ENCODE measurements at regions not wholly inside any gene's neighbourhood (a gene's known extent, or its start where the extent isn't known, plus 50 kb on each side); places are given as distances from the start of the nearest gene placed in this dataset.

DNA sequence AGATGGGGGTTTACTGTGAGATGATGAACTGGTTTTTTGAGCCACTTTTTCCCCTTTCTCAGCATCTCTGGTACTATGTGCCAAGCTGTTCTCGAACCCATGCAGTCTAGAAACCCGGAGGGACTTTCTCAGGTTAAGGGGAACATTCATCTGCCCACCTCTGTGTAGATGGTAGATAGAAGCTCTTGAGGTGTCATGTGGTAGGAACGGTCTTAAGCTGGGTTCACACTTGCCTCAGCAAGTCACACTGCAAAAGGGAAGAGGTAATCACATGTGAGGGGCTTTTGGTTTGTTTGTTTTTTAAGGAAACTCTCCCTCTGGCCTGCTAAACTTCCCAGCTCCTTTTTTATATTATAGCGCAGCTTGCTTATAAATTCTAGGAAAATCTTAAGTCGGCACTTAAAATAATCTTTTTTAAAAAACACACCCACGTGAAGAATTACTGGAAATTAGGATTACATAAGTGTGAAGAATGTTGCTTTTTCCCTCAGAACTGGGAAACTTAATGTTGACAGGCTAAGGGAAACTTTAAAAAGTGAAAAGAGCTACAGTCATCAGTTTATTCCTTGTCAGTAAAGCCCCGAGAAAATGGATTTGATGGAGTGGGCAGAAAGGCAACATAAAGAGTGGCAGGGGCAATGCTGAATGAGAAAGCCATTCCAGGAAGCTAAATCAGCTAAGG is 430.3 kb downstream of the ARHGEF28 start:
- H3K4me3 Mint-ChIP-seq (ENCODE audit: low read depth, unreplicated experiment): no peak overlapping the region
- H3K27ac Mint-ChIP-seq (ENCODE audit: unreplicated experiment): no peak overlapping the region
- intact Hi-C loops (cut with micrococcal nuclease; ENCODE audit: unreplicated experiment): loop anchor here (2.0 to 10.0 kb wide), 3 partner anchors 146 to 587 kb away; no protein-coding TSS in a partner anchor
- CTCF ChIA-PET: no interaction called here
- DNase-seq: no peak
- no peaks in the 10 kb centered on the region for H3K36me3 Mint-ChIP-seq (ENCODE audit: insufficient read depth, unreplicated experiment)
- no TSS peak for BruUV-seq (replicated peaks)
- peaks cover 8% of the 10 kb centered on the region for H3K4me1 Mint-ChIP-seq (ENCODE audit: low read depth, unreplicated experiment)
- H3K9me3 Mint-ChIP-seq (ENCODE audit: low read depth, unreplicated experiment): no peaks in the 10 kb centered on the region
- H3K27me3 Mint-ChIP-seq (ENCODE audit: unreplicated experiment): no peaks in the 10 kb centered on the region
- TF ChIP-seq, protein P1, sequence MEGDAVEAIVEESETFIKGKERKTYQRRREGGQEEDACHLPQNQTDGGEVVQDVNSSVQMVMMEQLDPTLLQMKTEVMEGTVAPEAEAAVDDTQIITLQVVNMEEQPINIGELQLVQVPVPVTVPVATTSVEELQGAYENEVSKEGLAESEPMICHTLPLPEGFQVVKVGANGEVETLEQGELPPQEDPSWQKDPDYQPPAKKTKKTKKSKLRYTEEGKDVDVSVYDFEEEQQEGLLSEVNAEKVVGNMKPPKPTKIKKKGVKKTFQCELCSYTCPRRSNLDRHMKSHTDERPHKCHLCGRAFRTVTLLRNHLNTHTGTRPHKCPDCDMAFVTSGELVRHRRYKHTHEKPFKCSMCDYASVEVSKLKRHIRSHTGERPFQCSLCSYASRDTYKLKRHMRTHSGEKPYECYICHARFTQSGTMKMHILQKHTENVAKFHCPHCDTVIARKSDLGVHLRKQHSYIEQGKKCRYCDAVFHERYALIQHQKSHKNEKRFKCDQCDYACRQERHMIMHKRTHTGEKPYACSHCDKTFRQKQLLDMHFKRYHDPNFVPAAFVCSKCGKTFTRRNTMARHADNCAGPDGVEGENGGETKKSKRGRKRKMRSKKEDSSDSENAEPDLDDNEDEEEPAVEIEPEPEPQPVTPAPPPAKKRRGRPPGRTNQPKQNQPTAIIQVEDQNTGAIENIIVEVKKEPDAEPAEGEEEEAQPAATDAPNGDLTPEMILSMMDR (IDR thresholded peaks at IDR 0.05; ENCODE audit: unreplicated experiment): no peak

DNA sequence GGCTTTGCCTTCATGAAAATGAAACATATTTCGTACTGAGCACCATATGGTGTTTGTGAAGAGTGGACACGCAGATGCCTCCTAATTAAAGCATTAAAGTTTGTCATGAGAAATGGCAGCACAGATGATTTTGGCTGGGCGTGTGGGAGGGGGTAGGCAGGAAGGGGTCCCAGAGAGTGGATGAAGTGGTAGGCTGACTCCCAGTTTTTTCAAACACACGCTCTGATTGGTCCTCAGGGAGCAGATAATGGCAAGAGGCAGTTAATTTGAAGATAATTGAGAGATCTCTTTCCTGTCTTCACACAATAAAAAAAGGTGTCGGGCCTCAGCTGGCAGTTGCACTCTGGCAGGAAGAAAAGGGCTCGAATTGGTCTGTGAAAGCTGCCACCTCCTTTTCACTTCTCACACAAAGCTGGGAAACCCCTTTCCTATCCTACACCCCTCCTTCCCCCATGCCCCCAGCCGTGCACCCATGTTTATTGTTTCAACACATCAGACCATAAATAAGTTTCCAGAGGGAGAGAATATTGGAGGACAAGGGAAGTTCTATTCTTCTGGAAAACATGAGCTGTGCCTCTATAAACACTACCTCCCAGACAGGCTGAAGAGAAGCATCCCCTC is 429.6 kb downstream of the ARHGEF28 start:
- Mint-ChIP-seq H3K27ac (ENCODE audit: unreplicated experiment) (no peak overlapping the region), H3K36me3 (ENCODE audit: insufficient read depth, unreplicated experiment) (no peaks in the 10 kb centered on the region), H3K4me1 (ENCODE audit: low read depth, unreplicated experiment) (peaks cover 8% of the 10 kb centered on the region), H3K27me3 (ENCODE audit: unreplicated experiment) (no peaks in the 10 kb centered on the region), H3K4me3 (ENCODE audit: low read depth, unreplicated experiment) (no peak overlapping the region), H3K9me3 (ENCODE audit: low read depth, unreplicated experiment) (no peaks in the 10 kb centered on the region)
- TF ChIP-seq, protein P1 (IDR thresholded peaks at IDR 0.05; ENCODE audit: unreplicated experiment): no peak
- CTCF ChIA-PET: no interaction called here
- intact Hi-C loops (cut with micrococcal nuclease; ENCODE audit: unreplicated experiment): loop anchor here (2.0 to 10.0 kb wide), 3 partner anchors 147 to 587 kb away; no protein-coding TSS in a partner anchor
- BruUV-seq (replicated peaks): no TSS peak
- DNase-seq: no peak

DNA sequence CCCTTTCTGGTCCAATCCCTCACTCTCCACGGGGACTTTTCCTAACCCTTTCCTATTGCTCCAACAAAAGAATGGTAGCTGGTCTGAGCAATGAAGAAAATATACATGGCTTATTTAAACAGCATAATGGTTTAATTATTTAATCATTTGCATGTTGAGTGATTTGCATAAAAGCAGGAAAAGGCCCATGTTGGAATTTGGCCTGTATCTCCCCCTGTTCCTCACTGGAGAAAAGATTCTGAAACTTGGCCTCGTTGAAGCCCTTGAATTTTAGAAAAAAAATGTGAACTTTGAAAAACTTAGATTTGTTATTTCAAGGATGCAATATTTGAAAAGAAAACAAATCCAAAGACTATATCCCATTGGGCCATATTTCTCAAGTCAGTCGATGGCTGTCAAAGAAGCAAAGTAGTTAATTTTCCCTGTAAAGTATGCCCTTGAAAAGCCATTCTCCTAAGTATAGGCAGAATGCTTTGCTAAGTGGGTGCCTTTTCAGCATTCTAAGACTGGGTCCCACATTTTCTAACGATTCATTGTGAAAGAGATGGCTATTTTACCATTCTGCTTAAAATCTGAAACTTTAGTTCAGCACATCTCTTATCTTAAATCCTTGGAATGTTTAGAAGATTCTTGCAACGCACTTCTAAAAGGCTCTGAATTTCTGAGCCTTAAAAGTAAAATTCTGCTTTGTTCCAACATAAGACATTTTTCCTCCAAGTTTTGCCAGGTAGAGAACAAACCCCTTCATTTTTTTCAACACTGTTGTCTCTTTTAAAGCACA is 428.8 kb downstream of the ARHGEF28 start:
- H3K9me3 Mint-ChIP-seq (ENCODE audit: low read depth, unreplicated experiment): no peaks in the 10 kb centered on the region
- H3K4me1 Mint-ChIP-seq (ENCODE audit: low read depth, unreplicated experiment): peaks cover 8% of the 10 kb centered on the region
- intact Hi-C loops (cut with micrococcal nuclease; ENCODE audit: unreplicated experiment): loop anchor here (5.0 to 10.0 kb wide), 2 partner anchors 147 to 340 kb away; no protein-coding TSS in a partner anchor
- CTCF ChIA-PET: interaction anchor here (0.6 kb wide), 1 partner anchor 139 kb away, joined by 8 read pairs; no protein-coding TSS in a partner anchor
- H3K27me3 Mint-ChIP-seq (ENCODE audit: unreplicated experiment): no peaks in the 10 kb centered on the region
- DNase-seq: no peak
- H3K36me3 Mint-ChIP-seq (ENCODE audit: insufficient read depth, unreplicated experiment): no peaks in the 10 kb centered on the region
- no peak overlapping the region for H3K27ac Mint-ChIP-seq (ENCODE audit: unreplicated experiment)
- BruUV-seq (replicated peaks): no TSS peak
- TF ChIP-seq, protein P1 (IDR thresholded peaks at IDR 0.05; ENCODE audit: unreplicated experiment): no peak
- no peak overlapping the region for H3K4me3 Mint-ChIP-seq (ENCODE audit: low read depth, unreplicated experiment)

DNA sequence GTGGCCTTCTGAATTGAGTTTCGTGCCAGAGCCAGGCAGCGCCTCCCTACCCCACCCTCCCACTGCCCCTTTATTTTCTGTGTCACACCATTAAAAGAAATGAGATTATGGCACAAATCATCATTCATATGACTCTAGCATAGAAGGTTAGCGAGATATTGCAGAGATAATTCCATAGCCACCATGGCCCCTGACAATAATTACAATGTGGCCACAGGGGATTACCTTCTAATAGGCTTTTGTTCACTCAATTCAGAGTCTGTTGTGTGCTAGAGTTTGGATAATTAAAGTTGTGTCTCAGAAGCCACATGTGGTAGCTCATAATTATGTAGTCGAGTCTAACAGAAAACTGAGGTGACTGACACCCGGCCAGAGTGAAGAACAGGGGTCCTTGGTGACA is 428.1 kb downstream of the ARHGEF28 start:
- Mint-ChIP-seq H3K4me1 (ENCODE audit: low read depth, unreplicated experiment) (peaks cover 8% of the 10 kb centered on the region), H3K36me3 (ENCODE audit: insufficient read depth, unreplicated experiment) (no peaks in the 10 kb centered on the region), H3K27me3 (ENCODE audit: unreplicated experiment) (no peaks in the 10 kb centered on the region), H3K4me3 (ENCODE audit: low read depth, unreplicated experiment) (no peak overlapping the region), H3K27ac (ENCODE audit: unreplicated experiment) (no peak overlapping the region), H3K9me3 (ENCODE audit: low read depth, unreplicated experiment) (no peaks in the 10 kb centered on the region)
- intact Hi-C loops (cut with micrococcal nuclease; ENCODE audit: unreplicated experiment): loop anchor here (10.0 kb wide), 1 partner anchor 341 kb away; no protein-coding TSS in a partner anchor
- CTCF ChIA-PET: interaction anchor here (0.6 kb wide), 1 partner anchor 140 kb away, joined by 8 read pairs; no protein-coding TSS in a partner anchor
- DNase-seq: no peak
- BruUV-seq (replicated peaks): no TSS peak
- TF ChIP-seq, protein P1 (IDR thresholded peaks at IDR 0.05; ENCODE audit: unreplicated experiment): no peak

Measured in Calu3 (cell line).